COLO668 (cell line): ENCODE measurements at regions not wholly inside any gene's neighbourhood (a gene's known extent, or its start where the extent isn't known, plus 50 kb on each side); places are given as distances from the start of the nearest gene placed in this dataset.
"Not testable (repeated sequence)": the region's sequence is repeated elsewhere in the genome, so short reads cannot be mapped to it uniquely, and the experiment has no call there.

ENCODE experiments used
- DNase-seq: peaks from one replicate; lab custom pipeline; 2025; ENCODE audit not compliant: unreplicated experiment; lab: John Stamatoyannopoulos, UW

DNA sequence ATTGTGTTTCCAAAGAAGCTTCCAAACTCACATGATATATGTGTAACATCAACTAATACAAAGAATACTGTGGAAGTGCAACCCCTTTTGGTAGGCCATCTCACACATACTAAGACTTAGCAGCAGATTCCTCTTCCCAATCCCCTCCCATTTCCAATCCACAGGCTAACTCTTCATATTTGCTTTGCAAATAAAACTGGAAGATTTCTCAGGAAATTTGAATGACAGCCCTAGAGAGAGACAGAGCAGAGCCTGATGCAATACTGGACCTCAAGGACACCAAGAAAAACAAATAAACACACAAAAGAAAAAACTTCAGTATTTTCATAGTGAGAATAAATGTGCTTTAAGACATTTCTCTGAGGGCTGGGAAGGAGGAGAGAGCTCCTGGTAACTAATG lies 190.2 kb upstream of the BRINP3 start:
- DNase-seq = no peak

DNA sequence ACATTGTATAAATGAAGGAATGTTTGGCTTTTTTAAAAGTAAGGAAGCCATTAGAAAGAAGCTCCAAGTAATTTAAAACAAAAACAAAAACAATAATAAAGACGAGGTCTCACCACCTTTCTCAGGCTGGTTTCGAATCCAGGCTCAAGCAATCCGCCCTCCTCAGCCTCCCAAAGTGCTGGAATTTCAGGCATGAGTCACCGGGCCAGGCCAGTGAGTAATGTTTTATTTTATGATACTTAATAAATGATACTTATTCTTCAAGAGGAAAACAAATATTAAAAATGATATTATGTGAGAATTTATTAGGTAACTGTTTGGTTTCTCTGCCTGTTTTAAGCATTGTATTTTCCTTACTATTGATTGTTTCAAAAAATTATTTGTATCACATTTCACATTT lies 201.4 kb upstream of the BRINP3 start:
- DNase-seq = no peak

DNA sequence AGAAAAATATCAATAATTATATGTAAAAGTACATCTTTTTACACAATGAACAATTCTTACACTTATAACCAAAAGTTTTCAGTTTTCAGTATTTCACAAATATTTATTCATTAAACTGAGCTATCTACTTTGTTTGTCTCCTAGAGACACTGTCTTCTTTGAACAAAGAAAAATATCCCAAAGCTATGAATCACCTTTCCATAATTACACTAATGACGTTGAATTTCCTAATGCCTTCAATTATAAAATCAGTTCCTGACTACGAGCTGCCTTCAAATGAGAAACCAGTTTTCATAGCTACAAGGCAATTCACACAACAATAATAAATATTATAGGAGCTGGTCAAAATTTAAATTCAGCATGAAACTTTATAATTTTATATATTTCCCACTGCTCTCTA lies 201.8 kb upstream of the BRINP3 start:
- no peak for DNase-seq

DNA sequence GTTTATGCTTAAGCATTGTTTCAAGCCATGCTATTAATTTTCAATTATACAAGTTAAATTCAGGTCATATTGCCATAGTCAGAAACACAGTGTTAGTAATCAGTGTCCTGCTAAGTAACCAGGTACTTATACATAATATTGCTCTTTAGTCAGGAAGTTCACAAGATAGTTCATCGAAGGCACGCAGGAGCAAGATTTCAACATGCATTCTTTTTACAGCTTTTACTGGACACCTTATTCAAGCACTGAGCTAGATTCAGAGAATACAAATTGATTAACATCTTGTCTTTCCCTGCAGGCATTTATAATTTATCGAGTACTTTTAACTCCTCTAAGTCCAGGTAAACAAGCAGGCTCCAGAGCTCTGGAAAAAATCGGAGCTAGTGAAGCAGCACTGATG lies 202.3 kb upstream of the BRINP3 start:
- DNase-seq = no peak

DNA sequence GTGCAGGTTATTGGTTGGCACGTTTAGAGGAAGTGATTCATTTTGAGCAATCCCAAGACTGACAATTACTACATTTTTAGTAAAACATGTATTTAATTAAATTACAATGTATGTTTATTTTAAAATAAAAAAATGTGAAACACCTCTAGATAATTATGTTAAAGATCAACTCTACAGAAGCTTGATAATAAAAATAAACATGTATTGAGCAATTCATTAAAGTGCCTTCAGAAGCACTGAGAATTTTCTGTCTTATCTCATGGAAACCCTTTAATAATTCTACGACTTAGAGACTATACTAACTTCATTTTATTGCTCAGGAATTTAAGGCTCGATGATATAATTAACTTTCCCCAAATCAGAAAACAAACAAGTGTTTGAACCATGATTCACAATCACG lies 208.0 kb upstream of the BRINP3 start:
- no peak for DNase-seq

DNA sequence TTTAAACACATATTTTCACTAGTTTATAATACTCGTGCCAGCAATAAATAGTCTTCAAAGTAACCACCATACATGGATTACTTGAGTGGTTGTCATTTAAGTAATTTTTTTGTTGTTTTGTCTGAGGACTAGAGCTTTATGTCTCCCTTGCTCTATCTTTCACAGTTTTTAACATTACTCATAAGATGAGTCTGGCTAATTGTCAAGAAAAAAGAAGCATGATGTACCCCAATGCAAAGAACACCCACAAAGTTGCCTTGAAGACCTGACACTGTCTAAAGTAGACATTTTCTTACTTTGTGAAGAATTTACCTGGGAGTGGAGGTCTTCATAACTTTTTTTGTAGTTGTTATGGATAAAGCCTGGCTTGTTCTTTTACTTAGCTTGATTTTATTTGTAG lies 210.4 kb upstream of the BRINP3 start:
- DNase-seq = no peak

DNA sequence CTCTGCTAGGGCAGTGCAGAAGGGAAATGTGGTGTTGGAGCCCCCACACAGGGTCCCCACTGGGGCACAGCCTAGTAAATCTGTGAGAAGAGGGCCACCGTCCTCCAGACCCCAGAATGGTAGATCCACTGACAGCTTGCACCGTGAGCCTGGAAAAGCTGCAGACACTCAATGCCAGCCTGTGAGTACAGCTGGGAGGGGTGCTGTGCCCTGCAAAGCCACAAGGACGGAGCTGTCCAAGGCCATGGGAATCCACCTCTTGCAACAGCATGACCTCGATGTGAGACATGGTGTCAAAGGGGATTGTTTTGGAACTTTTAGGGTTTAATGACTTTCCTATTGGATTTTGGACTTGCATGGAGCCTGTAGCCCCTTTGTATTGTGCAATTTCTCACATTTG lies 220.8 kb upstream of the BRINP3 start:
- DNase-seq = not testable (repeated sequence)

DNA sequence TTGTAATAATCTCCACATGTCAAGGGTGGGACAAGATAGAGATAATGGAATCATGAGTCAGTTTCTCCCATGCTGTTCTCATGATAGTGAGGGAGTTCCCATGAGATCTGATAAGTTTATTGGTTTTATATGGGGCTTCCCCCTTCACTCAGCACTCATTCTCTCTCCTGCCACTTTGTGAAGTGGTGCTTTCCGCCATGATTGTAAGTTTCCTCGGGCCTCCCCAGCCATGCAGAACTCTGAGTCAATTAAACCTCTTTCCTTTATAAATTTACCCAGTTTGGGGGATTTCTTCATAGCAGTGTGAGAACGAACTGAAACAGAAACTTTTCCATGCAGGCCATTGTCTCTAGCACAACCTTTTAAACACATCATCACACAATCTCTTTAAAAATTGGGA lies 221.5 kb upstream of the BRINP3 start:
- no peak for DNase-seq

DNA sequence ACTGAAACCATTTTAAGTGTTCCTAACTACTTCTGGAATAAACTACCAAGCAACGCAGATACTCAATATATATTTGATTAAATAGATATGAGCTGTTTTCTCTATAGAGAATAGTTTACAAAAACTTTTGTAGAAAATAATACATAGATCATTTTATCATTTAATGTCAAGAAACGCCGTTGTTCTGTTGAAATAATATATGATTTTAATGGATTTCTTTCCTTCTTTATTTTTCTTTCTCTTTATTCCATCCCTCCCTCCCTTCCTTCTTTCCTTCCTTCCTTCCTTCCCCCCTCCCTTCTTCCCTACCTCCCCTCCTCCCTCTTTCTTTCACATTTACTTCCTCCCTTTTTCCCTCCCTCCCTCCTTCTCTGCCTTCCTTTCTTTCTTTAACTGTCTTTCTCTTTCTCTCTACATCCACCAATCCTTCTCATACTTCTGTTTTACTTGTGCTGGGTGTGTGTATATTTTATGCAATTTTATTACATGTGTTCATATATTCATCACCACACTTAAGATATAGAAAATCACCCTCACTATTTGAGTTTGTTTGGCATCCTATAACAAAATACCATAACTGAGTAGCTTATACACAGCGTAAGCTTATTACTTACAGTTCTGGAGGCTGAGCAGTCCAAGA lies 230.9 kb upstream of the BRINP3 start:
- DNase-seq = no peak

DNA sequence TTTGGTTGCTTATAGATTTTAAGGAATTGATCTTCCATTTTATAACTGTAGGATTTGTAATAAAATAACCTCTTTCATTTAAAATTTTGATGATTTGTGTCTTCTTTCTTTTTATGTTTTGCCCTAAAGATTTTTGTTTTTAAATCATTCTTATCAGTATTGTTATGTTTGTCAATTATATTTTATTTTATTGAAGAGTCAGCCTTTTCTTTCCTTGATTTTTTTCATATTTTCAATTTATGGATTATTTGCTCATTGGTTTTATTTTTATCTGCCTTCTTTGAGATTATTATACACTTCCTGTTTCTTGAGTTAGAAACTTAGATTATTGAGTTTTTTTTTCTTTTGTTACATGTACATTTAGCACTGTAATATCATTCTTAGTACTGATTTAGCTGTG lies 233.4 kb upstream of the BRINP3 start:
- DNase-seq = no peak

DNA sequence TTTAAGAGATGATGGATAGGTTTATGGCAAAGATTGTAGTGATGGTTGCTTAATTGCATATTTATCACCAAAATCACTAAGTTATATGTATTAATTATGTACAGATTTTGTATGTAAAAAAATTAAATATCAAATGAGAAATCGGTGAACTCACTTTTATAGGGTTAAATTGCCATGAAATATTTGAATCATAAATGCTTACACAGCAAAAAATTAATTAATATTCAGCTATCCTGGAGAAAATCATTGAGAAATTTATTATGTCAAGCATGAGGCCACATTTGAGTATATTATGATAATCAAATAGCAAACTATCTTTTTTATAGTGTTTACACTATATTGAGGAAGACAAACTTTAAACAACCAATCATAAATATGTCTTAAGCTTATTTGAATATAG lies 239.4 kb upstream of the BRINP3 start:
- no peak for DNase-seq

DNA sequence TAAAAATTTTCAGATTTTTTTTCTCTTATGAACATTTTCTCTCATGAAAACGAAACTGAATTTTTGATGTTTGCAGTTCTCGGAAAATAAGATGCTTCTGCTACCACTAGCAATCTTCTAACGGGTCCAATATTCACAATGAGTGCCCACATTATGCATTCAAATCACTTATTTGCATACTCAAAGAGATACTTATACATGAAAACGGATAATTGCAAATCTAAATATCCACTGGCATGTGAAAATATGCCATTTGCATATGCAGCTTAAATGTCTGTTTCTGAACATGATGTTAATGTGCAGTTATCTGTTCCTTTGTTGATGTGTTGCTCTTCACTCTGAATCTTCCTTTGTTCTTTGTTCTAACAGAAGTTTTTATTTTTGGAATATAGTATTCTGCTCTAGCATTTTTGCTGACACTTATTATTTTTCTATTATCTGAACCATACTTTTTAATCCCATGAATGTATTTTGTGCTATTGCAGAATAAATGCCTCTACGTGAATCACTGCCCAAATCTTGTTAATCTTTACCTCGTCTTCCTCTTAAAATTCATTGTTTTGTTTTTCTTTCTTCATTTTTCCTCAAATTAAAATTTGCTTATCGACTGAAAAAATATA lies 259.4 kb upstream of the BRINP3 start:
- no peak for DNase-seq

DNA sequence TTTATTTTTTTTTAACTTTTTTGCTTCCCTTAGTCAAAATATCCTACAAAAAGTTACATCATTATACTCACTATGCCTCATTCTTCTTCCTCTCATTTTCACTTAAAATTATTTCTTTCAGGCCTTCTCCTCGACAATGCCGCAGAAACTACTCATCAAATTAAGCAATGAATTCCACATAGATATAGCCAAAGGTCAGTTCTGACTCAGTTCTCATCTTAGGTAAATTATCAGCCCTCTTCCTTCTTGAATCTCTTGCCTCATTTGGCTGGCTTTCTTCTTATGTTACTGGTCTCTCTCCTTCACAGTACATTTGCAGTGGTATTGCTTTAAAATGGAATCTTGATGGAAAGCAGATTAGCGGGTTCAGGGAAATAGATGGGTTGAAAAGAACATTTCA lies 260.7 kb upstream of the BRINP3 start:
- DNase-seq = no peak

DNA sequence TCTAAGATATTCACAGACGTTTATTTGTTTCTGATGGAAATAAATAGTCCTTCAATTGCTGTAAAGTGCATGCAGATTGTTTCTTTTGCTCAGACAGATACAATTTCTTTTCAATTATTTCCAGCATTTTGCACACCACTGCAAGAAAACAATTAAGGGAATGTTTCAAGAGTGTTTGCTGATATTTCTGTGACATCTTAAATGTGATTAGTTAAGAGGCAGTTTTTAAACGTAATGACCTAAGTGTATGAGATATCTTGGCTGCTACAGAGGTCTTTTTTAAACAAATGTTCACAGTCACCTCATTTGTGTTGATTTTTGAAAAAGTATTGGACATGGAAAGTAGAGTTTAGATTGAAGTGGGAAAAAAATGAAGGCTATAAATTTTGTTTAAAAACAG lies 262.3 kb upstream of the BRINP3 start:
- no peak for DNase-seq

DNA sequence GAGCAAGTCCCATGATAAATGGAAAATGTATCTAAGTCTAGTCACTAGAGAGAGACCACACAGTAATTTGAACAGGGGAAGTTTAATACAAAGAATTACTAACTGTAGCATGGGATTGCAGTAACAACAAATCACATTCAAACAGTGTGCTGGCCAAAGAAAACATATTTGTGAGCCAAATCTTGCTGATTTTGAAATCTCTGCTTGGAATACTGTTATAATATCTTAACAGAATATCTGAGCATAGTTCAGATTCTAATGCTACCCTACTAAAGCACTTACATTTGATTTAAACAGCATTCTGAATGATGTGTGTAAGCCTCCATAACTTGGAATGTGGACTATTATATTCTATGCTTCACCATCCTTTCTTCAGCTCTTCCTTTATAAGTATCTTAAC lies 270.0 kb upstream of the BRINP3 start:
- DNase-seq = no peak

DNA sequence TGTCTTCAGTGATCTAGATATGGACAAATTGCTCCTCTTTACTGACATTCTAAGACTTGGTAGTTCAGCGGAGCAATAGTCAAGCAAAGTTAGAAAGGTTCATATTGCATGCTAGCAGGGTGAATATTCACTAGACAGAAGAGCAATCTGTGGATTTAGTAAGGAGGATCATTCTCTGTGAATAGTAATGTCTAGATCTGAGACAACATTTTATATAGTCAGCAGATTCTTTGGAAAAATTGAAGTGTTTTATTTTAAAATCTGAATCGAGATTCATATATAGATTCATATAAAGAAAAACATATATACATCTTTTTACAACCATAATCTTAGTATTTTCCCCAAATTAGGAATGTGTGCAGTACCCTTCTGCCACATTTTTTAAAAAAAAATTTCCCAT lies 274.5 kb upstream of the BRINP3 start:
- no peak for DNase-seq

DNA sequence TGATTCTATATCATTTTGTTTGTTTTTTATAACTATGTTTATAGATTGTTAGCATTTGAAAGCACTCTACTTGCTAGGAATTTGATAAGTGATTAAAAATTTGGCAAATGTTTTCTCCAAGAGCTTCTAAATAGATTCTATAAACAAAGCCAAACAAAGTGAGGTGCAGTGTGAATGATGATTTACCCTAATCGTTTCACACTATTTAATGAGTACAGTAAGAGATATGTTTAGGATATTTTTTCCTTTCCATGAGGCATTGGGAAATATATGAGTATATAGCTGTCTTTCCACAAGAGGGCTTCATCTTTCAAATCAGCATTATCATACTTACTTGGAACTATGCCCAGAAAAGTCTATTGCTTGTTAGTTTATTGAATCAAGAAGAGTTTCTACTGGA lies 277.0 kb upstream of the BRINP3 start:
- DNase-seq = no peak

DNA sequence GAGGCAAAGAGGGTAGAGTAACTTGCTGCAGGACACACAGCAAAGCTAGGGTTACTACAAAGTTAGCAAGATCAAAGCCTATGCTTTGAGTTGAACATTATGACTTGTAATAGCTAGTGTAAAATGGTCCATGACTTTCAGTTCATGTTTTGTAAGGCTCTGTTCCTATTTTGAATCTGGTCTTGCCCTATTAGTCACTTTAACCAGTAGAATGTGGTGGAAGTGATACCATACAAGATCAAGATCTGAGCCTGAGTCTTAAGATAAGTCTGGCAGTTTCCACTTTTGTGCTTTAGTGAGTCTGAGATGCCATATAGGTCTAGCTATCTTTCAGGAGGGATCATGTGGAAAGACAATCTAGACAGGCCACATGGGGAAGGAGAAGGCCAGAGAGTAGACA lies 282.1 kb upstream of the BRINP3 start:
- DNase-seq = no peak

DNA sequence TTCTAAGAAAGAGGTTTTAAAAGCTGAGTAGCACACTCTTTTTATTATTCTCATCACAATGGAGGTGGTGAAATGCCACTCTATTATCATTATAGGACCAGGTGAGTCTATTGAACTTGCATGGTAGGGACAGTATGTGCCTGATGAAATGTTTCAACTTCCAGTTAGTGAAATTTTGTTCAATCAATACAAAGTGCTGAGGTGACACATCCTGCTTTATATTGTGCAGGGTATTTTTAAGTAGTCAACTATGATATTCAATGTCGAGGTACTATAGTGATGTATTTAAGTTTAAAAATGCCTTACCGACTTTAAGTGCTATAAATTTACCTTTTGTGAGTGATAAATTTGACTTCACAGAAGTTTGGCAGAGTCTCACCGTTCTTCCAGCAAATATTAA lies 284.7 kb upstream of the BRINP3 start:
- DNase-seq = no peak

DNA sequence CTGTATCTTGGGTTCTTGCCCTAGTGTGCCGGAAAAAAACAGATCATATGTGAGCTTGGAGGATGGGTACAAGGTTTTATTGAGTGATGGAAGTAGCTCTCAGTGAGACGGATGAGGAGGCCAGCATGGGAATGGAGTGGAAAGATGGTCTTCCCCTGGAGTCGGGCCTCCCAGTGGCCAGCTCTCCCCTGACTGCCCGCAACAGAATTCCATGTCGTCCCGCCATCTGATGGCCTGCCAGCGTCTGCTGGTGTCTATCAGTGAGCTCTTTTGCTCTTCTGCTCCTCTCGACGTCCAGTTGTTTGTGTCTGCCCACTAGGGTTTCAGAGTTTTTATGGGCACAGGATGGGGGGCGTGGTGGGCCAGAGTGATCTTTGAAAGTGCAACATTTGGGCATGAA lies 315.2 kb upstream of the BRINP3 start:
- no peak for DNase-seq

DNA sequence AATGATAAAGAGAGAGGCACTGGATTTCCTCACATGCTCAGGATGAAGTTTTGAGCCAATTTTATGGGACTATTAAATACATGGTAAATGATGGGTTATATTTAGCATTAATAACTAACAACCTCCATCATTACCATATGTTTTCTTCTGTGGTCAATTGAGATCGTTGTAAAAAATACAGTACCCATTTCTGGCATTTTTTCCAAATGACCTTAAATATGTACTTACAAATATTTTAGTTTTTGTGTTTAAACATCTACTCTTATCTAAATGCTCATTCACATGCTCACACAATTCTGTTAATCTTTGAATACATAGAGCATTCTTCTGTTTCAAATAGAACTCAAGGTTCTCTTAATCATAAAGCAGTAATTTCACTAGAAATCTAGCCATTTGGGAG lies 330.0 kb upstream of the BRINP3 start:
- DNase-seq = no peak

DNA sequence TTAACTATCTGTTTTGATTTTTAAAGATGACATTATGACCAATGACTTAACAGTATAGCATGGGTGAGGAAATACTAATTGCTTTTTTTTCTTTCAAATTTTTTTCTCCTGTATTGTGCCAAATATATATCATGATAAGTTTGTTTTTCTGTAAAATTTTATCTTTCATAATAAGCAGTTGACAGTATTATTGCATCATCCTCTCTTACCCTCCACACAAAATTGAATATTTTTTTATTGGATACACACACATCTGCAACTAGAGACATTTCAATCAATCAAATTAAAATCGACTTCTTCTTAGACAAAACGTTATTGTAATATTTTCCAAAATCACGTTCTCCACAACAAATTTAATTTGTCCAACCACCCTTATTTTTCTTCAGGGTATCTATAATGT lies 330.4 kb upstream of the BRINP3 start:
- DNase-seq = no peak

DNA sequence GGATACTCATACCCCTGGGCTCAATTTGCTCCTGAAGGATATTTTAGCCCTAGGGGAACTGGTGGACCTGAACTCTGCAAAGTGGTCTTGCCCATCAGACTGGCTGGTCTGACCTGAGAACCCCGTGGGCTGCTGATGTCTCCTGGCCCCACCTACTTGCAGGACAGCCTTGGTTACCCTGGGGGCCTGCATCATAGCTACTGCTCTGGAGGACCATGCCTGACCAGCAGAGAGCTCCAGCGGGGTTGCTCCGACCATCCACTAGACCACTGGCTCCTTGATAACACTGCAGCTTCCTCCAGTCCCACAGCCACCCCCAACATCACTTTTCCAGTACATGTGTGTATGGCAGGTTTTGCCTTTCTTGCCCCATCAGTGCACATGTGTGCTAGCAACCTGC lies 331.6 kb upstream of the BRINP3 start:
- DNase-seq = no peak
